GM23248 (cell line): ENCODE measurements at regions not wholly inside any gene's neighbourhood (a gene's known extent, or its start where the extent isn't known, plus 50 kb on each side); places are given as distances from the start of the nearest gene placed in this dataset.

Experiments used
- DNase-seq: peaks from one replicate; pipeline ENCODE4 v3.0.0-alpha.2; 2015
- H2AFZ ChIP-seq: fragments of 200-600 bp; sonication (generic); 2 replicates; pipeline ENCODE4 v1.6.1; 2016; ENCODE audit warnings: antibody characterized with exemption
- H3F3A ChIP-seq: fragments of 200-600 bp; sonication (generic); 2 replicates; pipeline ENCODE4 v1.6.1; 2016; ENCODE audit warnings: mild to moderate bottlenecking, antibody characterized with exemption, mixed run types; ENCODE audit not compliant: insufficient read depth
- H3K27ac ChIP-seq: fragments of 200-600 bp; sonication (generic); 2 replicates; pipeline ENCODE4 v1.5.1; 2016; ENCODE audit warnings: mild to moderate bottlenecking
- H3K27me3 ChIP-seq: fragments of 200-600 bp; sonication (generic); replicated peaks from 2 replicates; pipeline ENCODE4 v1.6.1; 2016; ENCODE audit warnings: mild to moderate bottlenecking; ENCODE audit not compliant: insufficient read depth
- H3K36me3 ChIP-seq: fragments of 200-600 bp; sonication (generic); 2 replicates; pipeline ENCODE4 v1.6.1; 2016; ENCODE audit warnings: low read depth, mild to moderate bottlenecking
- H3K4me1 ChIP-seq: fragments of 200-600 bp; sonication (generic); 2 replicates; pipeline ENCODE4 v1.6.1; 2016; ENCODE audit warnings: mild to moderate bottlenecking; ENCODE audit not compliant: insufficient read depth
- H3K4me2 ChIP-seq: fragments of 200-600 bp; sonication (generic); one replicate; pipeline ENCODE4 v1.6.1; 2016; ENCODE audit warnings: mild to moderate bottlenecking; ENCODE audit not compliant: unreplicated experiment
- H3K4me3 ChIP-seq: fragments of 200-600 bp; sonication (generic); 2 replicates; pipeline ENCODE4 v1.5.1; 2016; ENCODE audit warnings: mild to moderate bottlenecking
- H3K79me2 ChIP-seq: fragments of 200-600 bp; sonication (generic); 2 replicates; pipeline ENCODE4 v1.6.1; 2016; ENCODE audit warnings: mild to moderate bottlenecking; ENCODE audit not compliant: insufficient read depth
- H3K9ac ChIP-seq: fragments of 200-600 bp; sonication (generic); 2 replicates; pipeline ENCODE4 v1.6.1; 2016; ENCODE audit warnings: mild to moderate bottlenecking
- H3K9me2 ChIP-seq: fragments of 200-600 bp; sonication (generic); 2 replicates; pipeline ENCODE4 v1.6.1; 2016; ENCODE audit warnings: mixed run types, mild to moderate bottlenecking, moderate library complexity; ENCODE audit not compliant: insufficient read depth
- H3K9me3 ChIP-seq: fragments of 200-600 bp; sonication (generic); one replicate; pipeline ENCODE4 v1.6.1; 2017; ENCODE audit warnings: low read depth
- H4K20me1 ChIP-seq: fragments of 200-600 bp; sonication (generic); 2 replicates; pipeline ENCODE4 v1.6.0; 2016; ENCODE audit not compliant: insufficient read depth
- EZH2 ChIP-seq: fragments of 200-600 bp; sonication (generic); IDR thresholded peaks from 2 replicates; pipeline ENCODE4 v1.6.1; 2018; ENCODE audit warnings: antibody characterized with exemption, mild to moderate bottlenecking; ENCODE audit not compliant: insufficient read depth, poor library complexity, severe bottlenecking
- EZH2phosphoT487 ChIP-seq: fragments of 200-600 bp; sonication (generic); IDR thresholded peaks from 2 replicates; pipeline ENCODE4 v1.6.1; 2018; ENCODE audit warnings: antibody characterized with exemption, moderate library complexity, mild to moderate bottlenecking, low read depth; ENCODE audit not compliant: insufficient read depth
- WGBS, 2 experiments: methylation state at CpG; one replicate each; pipeline ENCODE4 v1.1.6; 2015 to 2017; ENCODE audit warnings: low lambda C conversion rate in 2 of 2, low coverage in 1 of 2; ENCODE audit errors: missing lambda C conversion rate in 2 of 2; 5-methylcytosine and 5-hydroxymethylcytosine counted together
- in situ Hi-C: fragments of 300-500 bp; cut with MboI; formaldehyde crosslinking; loops from 2 replicates; pipeline ENCODE4 v1.15.0; 2020

GRCh38 chr5:2148312-2149194 is 265.8 kb upstream of the IRX4 start:
- Histone ChIP-seq H3K79me2 (no peaks in the 10 kb centered on the region), H3K9me2 (no peaks in the 10 kb centered on the region), H4K20me1 (no peaks in the 10 kb centered on the region), H3K9me3 (no peaks in the 10 kb centered on the region), H3K4me2 (no peak overlapping the region), H3K27me3 (no peaks in the 10 kb centered on the region), H3K36me3 (no peaks in the 10 kb centered on the region), H3K27ac (no peak overlapping the region), H3F3A (no peaks in the 10 kb centered on the region), H2AFZ (no peak overlapping the region), H3K4me3 (no peak overlapping the region), H3K9ac (no peak overlapping the region), H3K4me1 (no peaks in the 10 kb centered on the region)
- DNase-seq, result no peak
- TF ChIP-seq EZH2phosphoT487, result no peak
- in situ Hi-C loops, result no loop called here
- 68% methylated on average over 14 of the region's 14 CpGs for WGBS, 2 experiments

GRCh38 chr5:2147504-2148311 is 265.0 kb upstream of the IRX4 start:
- Histone ChIP-seq H3K9me2 (no peaks in the 10 kb centered on the region), H3K9ac (no peak overlapping the region), H3K79me2 (no peaks in the 10 kb centered on the region), H3K4me1 (no peaks in the 10 kb centered on the region), H3K27ac (no peak overlapping the region), H2AFZ (no peak overlapping the region), H3K4me3 (no peak overlapping the region), H3F3A (no peaks in the 10 kb centered on the region), H3K4me2 (no peak overlapping the region), H3K9me3 (no peaks in the 10 kb centered on the region), H4K20me1 (no peaks in the 10 kb centered on the region), H3K36me3 (no peaks in the 10 kb centered on the region), H3K27me3 (no peaks in the 10 kb centered on the region)
- in situ Hi-C loops, result no loop called here
- TF ChIP-seq EZH2phosphoT487 (no peak), EZH2 (no peak)
- DNase-seq, result no peak
- WGBS, 2 experiments, result 76 to 82% methylated on average over 13 of the region's 13 CpGs

- H3K4me3 ChIP-seq, result no peak overlapping the region
- H3K9ac ChIP-seq, result no peak overlapping the region
- 40 to 51% methylated on average over 12 of the region's 12 CpGs for WGBS, 2 experiments
- no peak for DNase-seq
- H3K9me2 ChIP-seq, result no peaks in the 10 kb centered on the region
- no peak overlapping the region for H2AFZ ChIP-seq
- no peak overlapping the region for H3K4me2 ChIP-seq
- in situ Hi-C loops, result no loop called here
- no peaks in the 10 kb centered on the region for H3K27me3 ChIP-seq
- TF ChIP-seq EZH2phosphoT487 (no peak), EZH2 (no peak)
- H3K79me2 ChIP-seq, result no peaks in the 10 kb centered on the region
- no peaks in the 10 kb centered on the region for H3K36me3 ChIP-seq
- no peaks in the 10 kb centered on the region for H3F3A ChIP-seq
- H3K4me1 ChIP-seq, result no peaks in the 10 kb centered on the region
- no peaks in the 10 kb centered on the region for H3K9me3 ChIP-seq
- H3K27ac ChIP-seq, result no peak overlapping the region
- H4K20me1 ChIP-seq, result no peaks in the 10 kb centered on the region
These were observed 261.1 kb upstream of the IRX4 start for GRCh38 chr5:2143646-2144353.

- no peaks in the 10 kb centered on the region for H3F3A ChIP-seq
- TF ChIP-seq EZH2phosphoT487 (no peak), EZH2 (no peak)
- no peak overlapping the region for H3K9ac ChIP-seq
- no peaks in the 10 kb centered on the region for H4K20me1 ChIP-seq
- H3K36me3 ChIP-seq, result no peaks in the 10 kb centered on the region
- H3K4me3 ChIP-seq, result no peak overlapping the region
- no peak overlapping the region for H3K4me2 ChIP-seq
- no peaks in the 10 kb centered on the region for H3K9me3 ChIP-seq
- in situ Hi-C loops, result no loop called here
- H3K27me3 ChIP-seq, result no peaks in the 10 kb centered on the region
- no peaks in the 10 kb centered on the region for H3K79me2 ChIP-seq
- 47 to 62% methylated on average over 11 of the region's 11 CpGs for WGBS, 2 experiments
- H2AFZ ChIP-seq, result no peak overlapping the region
- H3K4me1 ChIP-seq, result no peaks in the 10 kb centered on the region
- no peak overlapping the region for H3K27ac ChIP-seq
- H3K9me2 ChIP-seq, result no peaks in the 10 kb centered on the region
- DNase-seq, result no peak
These were observed 260.4 kb upstream of the IRX4 start for GRCh38 chr5:2143088-2143487.
